Left hindlimb (tissue), 1 donor: ENCODE measurements at regions not wholly inside any gene's neighbourhood (a gene's known extent, or its start where the extent isn't known, plus 50 kb on each side); places are given as distances from the start of the nearest gene placed in this dataset.
"Not testable (repeated sequence)": the region's sequence is repeated elsewhere in the genome, so short reads cannot be mapped to it uniquely, and the experiment has no call there.

Experiments used
- DNase-seq: peaks from one replicate; pipeline ENCODE4 v3.0.0-alpha.2; 2018

- DNase-seq: no peak
Measured at GRCh38 chr3:8266730-8267131, 234.9 kb upstream of the LMCD1 start.

- no peak for DNase-seq
Measured at GRCh38 chr3:8273479-8273878, 228.1 kb upstream of the LMCD1 start.

GRCh38 chr3:8276056-8276455 lies 225.6 kb upstream of the LMCD1 start:
- no peak for DNase-seq

- no peak for DNase-seq
Measured at GRCh38 chr3:8276506-8276905, 225.1 kb upstream of the LMCD1 start.

- no peak for DNase-seq
Measured at GRCh38 chr3:8278448-8278847, 223.2 kb upstream of the LMCD1 start.

- DNase-seq: no peak
Measured at GRCh38 chr3:8279476-8279875, 222.1 kb upstream of the LMCD1 start.

GRCh38 chr3:8279886-8280550 lies 221.6 kb upstream of the LMCD1 start:
- no peak for DNase-seq

GRCh38 chr3:8282541-8283165 lies 219.0 kb upstream of the LMCD1 start:
- DNase-seq: no peak

- DNase-seq: no peak
Measured at GRCh38 chr3:8283193-8283592, 218.4 kb upstream of the LMCD1 start.

GRCh38 chr3:8286086-8286485 lies 215.5 kb upstream of the LMCD1 start:
- no peak for DNase-seq

GRCh38 chr3:8286749-8287148 lies 214.9 kb upstream of the LMCD1 start:
- no peak for DNase-seq

GRCh38 chr3:8290611-8291010 lies 211.0 kb upstream of the LMCD1 start:
- DNase-seq: no peak

GRCh38 chr3:8296461-8296860 lies 205.2 kb upstream of the LMCD1 start:
- no peak for DNase-seq

GRCh38 chr3:8298021-8298954 lies 203.3 kb upstream of the LMCD1 start:
- DNase-seq: no peak

GRCh38 chr3:8301977-8302735 lies 199.5 kb upstream of the LMCD1 start:
- no peak for DNase-seq

- DNase-seq: no peak
Measured at GRCh38 chr3:8303466-8303865, 198.2 kb upstream of the LMCD1 start.

GRCh38 chr3:8305371-8305770 lies 196.3 kb upstream of the LMCD1 start:
- DNase-seq: no peak

- DNase-seq: no peak
Measured at GRCh38 chr3:8307545-8308110, 194.0 kb upstream of the LMCD1 start.

GRCh38 chr3:8311321-8311720 lies 190.3 kb upstream of the LMCD1 start:
- DNase-seq: no peak

- DNase-seq: no peak
Measured at GRCh38 chr3:8312685-8313084, 188.9 kb upstream of the LMCD1 start.

GRCh38 chr3:8313560-8314267 lies 187.9 kb upstream of the LMCD1 start:
- DNase-seq: no peak

GRCh38 chr3:8315526-8315925 lies 186.1 kb upstream of the LMCD1 start:
- DNase-seq: not testable (repeated sequence)
